GM23248 (cell line): ENCODE measurements at regions not wholly inside any gene's neighbourhood (a gene's known extent, or its start where the extent isn't known, plus 50 kb on each side); places are given as distances from the start of the nearest gene placed in this dataset.

Experiments
- EZH2 ChIP-seq: fragments of 200-600 bp; sonication (generic); IDR thresholded peaks from 2 replicates; pipeline ENCODE4 v1.6.1; 2018; ENCODE audit warnings: antibody characterized with exemption, mild to moderate bottlenecking; ENCODE audit not compliant: insufficient read depth, poor library complexity, severe bottlenecking
- EZH2phosphoT487 ChIP-seq: fragments of 200-600 bp; sonication (generic); IDR thresholded peaks from 2 replicates; pipeline ENCODE4 v1.6.1; 2018; ENCODE audit warnings: antibody characterized with exemption, moderate library complexity, mild to moderate bottlenecking, low read depth; ENCODE audit not compliant: insufficient read depth

GRCh38 chr17:77599699-77600098 is 358.8 kb upstream of the TNRC6C start:
- TF ChIP-seq EZH2phosphoT487 = no peak
- TF ChIP-seq EZH2 = no peak
